Non-pigmented ciliary epithelial cell (primary cell): ENCODE measurements at regions not wholly inside any gene's neighbourhood (a gene's known extent, or its start where the extent isn't known, plus 50 kb on each side); places are given as distances from the start of the nearest gene placed in this dataset.
"Not testable (repeated sequence)": the region's sequence is repeated elsewhere in the genome, so short reads cannot be mapped to it uniquely, and the experiment has no call there.

Experiments used
- DNase-seq: peaks from one replicate; pipeline ENCODE4 v3.0.0-alpha.2; 2010; ENCODE audit warnings: low read depth

DNA sequence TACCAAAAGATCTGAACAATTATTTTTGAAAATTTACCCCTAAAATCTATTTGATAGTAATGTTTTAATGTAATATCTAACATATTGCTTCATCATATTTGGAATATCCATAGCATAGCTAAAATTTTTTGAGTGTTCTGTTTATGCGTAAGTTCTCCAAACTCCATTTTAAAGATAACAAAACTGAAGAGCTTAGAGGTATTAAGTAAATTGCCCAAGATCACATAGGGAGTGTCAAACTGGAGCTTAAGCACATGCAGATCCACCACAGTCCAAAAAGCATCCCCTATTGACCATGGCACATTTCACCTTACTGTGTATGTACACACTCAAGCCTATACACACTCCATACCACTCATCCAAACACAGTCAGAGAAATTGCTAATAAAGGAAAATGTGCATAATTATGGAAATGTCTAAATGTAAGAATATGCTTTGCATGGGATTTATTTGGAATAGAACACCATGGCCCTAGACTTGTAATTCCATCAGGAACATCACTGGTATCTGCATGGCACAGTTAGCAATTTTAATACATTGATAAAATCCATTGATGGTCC is 85.2 kb upstream of the TGFBR2 start:
- DNase-seq = no peak

DNA sequence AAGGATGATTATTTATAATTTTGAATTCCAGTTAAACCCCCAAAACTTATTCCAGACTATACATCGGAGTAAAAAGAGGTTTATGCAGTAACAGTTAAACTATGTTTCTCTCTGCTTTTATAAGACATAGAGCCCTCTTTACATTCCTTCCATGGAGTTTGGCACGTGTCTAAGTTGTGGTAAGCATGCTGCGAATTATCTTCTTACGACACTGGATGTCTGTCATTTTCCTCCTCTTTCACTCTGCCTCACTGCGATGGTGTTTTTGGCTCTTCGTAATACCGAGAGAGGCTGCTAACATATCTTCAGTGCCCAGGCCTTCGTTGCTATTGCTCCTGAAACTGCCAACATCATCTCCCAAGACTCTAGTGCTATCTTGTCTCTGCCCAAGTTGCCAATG is 83.9 kb upstream of the TGFBR2 start:
- no peak for DNase-seq

- DNase-seq = no peak
Observed at GRCh38 chr3:30523366-30523765, 83.0 kb upstream of the TGFBR2 start.

DNA sequence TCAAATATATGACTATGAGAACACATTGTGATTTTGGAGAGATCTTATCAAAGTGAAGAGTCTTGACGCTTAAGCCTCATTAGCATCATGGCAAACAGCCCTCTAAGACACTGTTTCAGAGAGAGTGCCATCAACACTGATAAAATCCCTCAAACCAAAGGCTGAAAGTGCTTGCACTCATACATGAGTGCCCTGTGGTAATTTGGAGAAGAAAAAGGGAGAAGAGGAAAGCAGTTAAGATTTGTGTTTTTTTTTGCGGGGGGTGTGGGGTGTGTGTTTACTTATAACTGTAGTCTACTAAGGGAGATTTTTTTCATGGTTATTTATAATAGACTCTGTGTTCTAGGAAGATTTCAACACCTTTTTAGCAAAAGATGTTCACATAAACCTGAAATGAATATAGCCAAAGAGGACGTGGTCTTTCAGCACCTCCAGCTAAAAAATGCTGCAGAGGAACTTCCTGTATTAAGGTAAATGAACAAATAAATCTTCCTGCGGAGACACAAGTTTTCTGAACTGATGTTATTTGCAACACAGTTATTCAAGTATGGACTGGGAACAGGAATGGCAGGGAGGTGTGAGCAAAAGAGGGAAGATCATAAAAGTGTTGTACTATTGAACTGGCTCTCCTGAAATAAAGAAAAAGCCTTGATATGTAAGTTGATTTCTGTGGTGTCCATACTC is 81.9 kb upstream of the TGFBR2 start:
- no peak for DNase-seq

DNA sequence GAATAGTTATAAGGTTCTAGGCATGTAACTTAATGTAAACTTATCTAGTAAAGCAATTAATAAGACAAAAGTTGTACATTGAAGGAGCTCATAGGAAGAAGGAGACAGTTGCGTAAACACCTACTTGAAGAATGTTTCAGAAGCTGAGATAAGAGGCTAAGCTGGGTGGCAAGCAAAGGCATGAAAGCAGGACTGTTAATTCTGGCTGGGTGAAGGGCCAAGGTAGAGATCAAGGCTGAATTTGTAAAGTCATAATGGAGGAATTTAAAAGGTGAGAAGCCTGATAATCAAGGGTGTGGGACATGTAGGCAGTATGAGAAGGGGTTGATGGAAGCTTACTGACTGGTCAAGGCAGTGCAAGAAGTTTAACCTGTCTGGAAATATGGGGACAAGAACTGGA is 80.4 kb upstream of the TGFBR2 start:
- no peak for DNase-seq

DNA sequence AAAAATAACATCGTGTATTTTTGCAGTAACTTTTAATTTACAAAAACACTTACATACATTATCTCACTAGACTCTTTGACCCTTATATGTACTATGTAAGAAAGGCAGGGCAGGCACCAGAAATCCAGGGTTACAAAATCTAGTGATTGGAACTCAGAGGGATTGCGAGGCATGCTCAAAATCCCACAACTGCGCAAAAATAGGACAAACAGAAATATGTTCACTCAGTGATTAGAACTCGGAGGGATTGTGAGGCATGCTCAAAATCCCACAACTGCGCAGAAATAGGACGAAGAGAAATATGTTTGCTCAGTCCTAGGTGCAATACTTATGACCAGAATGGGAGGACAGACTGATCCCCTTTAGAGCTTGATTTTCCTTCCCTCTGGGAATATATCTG is 79.2 kb upstream of the TGFBR2 start:
- DNase-seq = no peak

DNA sequence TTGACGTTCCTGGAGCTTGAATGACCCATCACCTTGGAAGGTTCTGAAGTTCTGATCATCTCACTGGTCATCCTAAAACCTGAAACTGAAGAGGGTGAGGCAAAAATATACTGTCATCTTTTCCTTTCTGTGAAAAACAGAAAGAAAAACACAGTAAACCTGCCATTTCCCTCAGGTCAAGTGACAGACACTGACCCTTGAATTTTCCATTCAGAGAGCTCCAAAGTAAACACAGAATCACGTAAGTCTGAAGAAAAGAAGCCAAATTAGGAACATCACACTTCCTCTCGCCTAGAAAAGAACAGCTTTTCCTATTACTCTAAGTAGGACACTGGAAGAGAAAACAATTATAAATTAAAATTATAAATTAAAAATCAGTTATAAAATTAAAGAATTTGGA is 78.7 kb upstream of the TGFBR2 start:
- DNase-seq = no peak

- DNase-seq = no peak
Observed at GRCh38 chr3:30530084-30530483, 76.3 kb upstream of the TGFBR2 start.

GRCh38 chr3:30531017-30531570 is 75.3 kb upstream of the TGFBR2 start:
- no peak for DNase-seq

DNA sequence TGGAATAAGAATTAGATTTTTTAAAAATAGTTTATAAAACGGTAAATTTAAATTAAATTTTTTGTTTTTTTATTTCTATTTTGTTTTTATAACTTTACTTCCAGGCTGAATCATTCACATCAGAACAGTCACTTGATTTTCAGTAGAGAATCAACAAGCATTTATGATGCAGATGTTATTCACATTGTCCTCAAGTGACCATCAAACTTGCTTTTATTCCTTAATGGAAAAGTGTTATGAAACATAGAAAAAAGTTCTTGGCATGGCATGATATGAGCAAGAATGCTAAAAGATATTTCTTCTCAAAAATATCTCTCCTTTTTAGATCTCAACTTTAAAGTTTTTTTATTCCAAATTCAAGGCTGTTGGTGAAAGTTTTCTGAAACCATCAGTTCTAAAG is 70.9 kb upstream of the TGFBR2 start:
- DNase-seq = no peak

DNA sequence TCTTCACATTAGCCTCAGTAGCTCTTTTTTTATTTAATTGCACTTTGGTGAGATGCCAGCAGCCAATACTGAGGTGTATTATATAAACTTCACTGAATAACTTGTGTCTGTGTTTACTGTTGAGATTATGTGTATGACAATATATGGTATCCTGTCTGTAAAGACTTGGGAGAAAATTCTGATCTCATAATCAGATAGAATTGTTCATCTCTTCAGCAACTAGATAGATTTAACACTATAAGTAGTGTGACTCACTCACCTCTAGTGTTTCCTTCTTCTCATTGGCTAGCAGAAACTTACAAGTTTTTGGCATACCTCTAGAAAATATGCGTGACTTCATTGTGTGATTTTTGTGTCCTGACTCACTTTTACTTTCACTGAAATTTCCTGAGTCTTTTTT is 67.6 kb upstream of the TGFBR2 start:
- peak; percentile 91 for DNase-seq

- DNase-seq = no peak
Observed at GRCh38 chr3:30539206-30539605, 67.2 kb upstream of the TGFBR2 start.

- DNase-seq = peak; percentile 52
Observed at GRCh38 chr3:30539772-30540171, 66.6 kb upstream of the TGFBR2 start.

GRCh38 chr3:30541156-30541555 is 65.2 kb upstream of the TGFBR2 start:
- DNase-seq = not testable (repeated sequence)

DNA sequence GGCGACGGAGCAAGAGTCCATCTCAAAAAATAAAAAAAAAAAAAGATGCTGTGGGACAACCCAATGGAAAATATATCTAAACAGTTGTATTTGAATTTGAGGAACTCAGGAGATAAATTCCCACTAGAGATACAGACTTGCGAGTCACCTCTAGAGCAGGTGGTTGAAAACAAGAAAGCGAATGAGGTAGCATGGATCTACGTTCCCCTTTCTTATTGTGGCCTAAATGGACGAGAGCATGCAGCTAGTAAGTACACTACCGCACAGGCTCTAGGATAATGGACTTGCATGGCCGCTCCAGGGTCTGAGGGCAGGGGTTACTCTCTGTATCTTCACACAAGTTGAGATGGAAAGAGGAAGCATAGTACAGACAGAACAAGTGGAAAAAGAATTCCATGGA is 63.5 kb upstream of the TGFBR2 start:
- DNase-seq = no peak

- DNase-seq = peak; percentile 90
Observed at GRCh38 chr3:30544812-30545211, 61.6 kb upstream of the TGFBR2 start.

GRCh38 chr3:30546934-30547333 is 59.5 kb upstream of the TGFBR2 start:
- DNase-seq = no peak

- no peak for DNase-seq
Observed at GRCh38 chr3:30547716-30548115, 58.7 kb upstream of the TGFBR2 start.

- no peak for DNase-seq
Observed at GRCh38 chr3:30548600-30548999, 57.8 kb upstream of the TGFBR2 start.

GRCh38 chr3:30549600-30549999 is 56.8 kb upstream of the TGFBR2 start:
- DNase-seq = no peak

DNA sequence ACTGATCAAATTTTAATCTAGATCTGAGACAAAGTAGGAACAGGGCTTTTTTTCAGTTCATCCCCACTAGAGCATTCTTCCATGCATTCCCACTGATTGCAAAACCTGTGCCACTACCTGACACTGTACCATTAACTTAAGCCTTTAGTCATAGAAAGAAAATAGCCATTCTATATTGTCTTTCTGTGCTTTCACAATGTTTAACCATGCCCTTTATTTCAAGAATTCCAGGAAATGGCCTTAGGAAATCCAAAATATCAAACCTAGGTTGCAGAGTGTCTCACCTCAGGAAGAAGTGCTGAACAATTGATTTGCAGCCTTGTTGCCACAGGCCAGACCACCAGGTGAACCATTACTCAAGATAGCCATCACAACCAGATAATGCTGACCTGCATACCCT is 56.2 kb upstream of the TGFBR2 start:
- DNase-seq = no peak

GRCh38 chr3:30551266-30551665 is 55.1 kb upstream of the TGFBR2 start:
- DNase-seq = no peak

GRCh38 chr3:30551927-30552326 is 54.5 kb upstream of the TGFBR2 start:
- DNase-seq = no peak
